ENCODE measurements at regions not wholly inside any gene's neighbourhood (a gene's known extent, or its start where the extent isn't known, plus 50 kb on each side); places are given as distances from the start of the nearest gene placed in this dataset.

- H3K9me3 Mint-ChIP-seq (ENCODE audit: unreplicated experiment): no peaks in the 10 kb centered on the region
- H3K27ac Mint-ChIP-seq (ENCODE audit: unreplicated experiment): no peak overlapping the region
- no peak overlapping the region for H3K4me3 Mint-ChIP-seq (ENCODE audit: unreplicated experiment)
- TF ChIP-seq CTCF (IDR thresholded peaks at IDR 0.05; ENCODE audit: unreplicated experiment): no peak
- H3K4me1 Mint-ChIP-seq (ENCODE audit: unreplicated experiment): peaks cover under 1% of the 10 kb centered on the region
- no peak for DNase-seq (ENCODE audit: low spot score)
- H3K36me3 Mint-ChIP-seq (ENCODE audit: low read depth, unreplicated experiment): no peaks in the 10 kb centered on the region
- no peaks in the 10 kb centered on the region for H3K27me3 Mint-ChIP-seq (ENCODE audit: unreplicated experiment)
Observed at GRCh38 chr12:116642683-116643082, 83.5 kb downstream of the MAP1LC3B2 start.

- no peak for DNase-seq (ENCODE audit: low spot score)
- no peak for TF ChIP-seq CTCF (IDR thresholded peaks at IDR 0.05; ENCODE audit: unreplicated experiment)
- Mint-ChIP-seq H3K27ac (ENCODE audit: unreplicated experiment) (no peak overlapping the region), H3K36me3 (ENCODE audit: low read depth, unreplicated experiment) (no peaks in the 10 kb centered on the region), H3K4me1 (ENCODE audit: unreplicated experiment) (no peaks in the 10 kb centered on the region), H3K27me3 (ENCODE audit: unreplicated experiment) (no peaks in the 10 kb centered on the region), H3K4me3 (ENCODE audit: unreplicated experiment) (no peak overlapping the region), H3K9me3 (ENCODE audit: unreplicated experiment) (no peaks in the 10 kb centered on the region)
Observed at GRCh38 chr12:116642106-116642505, 82.9 kb downstream of the MAP1LC3B2 start.

- TF ChIP-seq CTCF (IDR thresholded peaks at IDR 0.05; ENCODE audit: unreplicated experiment): no peak
- DNase-seq (ENCODE audit: low spot score): no peak
- Mint-ChIP-seq H3K27me3 (ENCODE audit: unreplicated experiment) (no peaks in the 10 kb centered on the region), H3K9me3 (ENCODE audit: unreplicated experiment) (no peaks in the 10 kb centered on the region), H3K4me3 (ENCODE audit: unreplicated experiment) (no peak overlapping the region), H3K36me3 (ENCODE audit: low read depth, unreplicated experiment) (no peaks in the 10 kb centered on the region), H3K4me1 (ENCODE audit: unreplicated experiment) (no peaks in the 10 kb centered on the region), H3K27ac (ENCODE audit: unreplicated experiment) (no peak overlapping the region)
Observed at GRCh38 chr12:116640281-116640680, 81.1 kb downstream of the MAP1LC3B2 start.

GRCh38 chr12:116639765-116640164 lies 80.6 kb downstream of the MAP1LC3B2 start:
- no peaks in the 10 kb centered on the region for H3K4me1 Mint-ChIP-seq (ENCODE audit: unreplicated experiment)
- TF ChIP-seq CTCF (IDR thresholded peaks at IDR 0.05; ENCODE audit: unreplicated experiment): no peak

GRCh38 chr12:116638376-116638775 lies 79.2 kb downstream of the MAP1LC3B2 start:
- Mint-ChIP-seq H3K36me3 (ENCODE audit: low read depth, unreplicated experiment) (no peaks in the 10 kb centered on the region), H3K4me1 (ENCODE audit: unreplicated experiment) (no peaks in the 10 kb centered on the region), H3K27ac (ENCODE audit: unreplicated experiment) (no peak overlapping the region), H3K27me3 (ENCODE audit: unreplicated experiment) (no peaks in the 10 kb centered on the region), H3K4me3 (ENCODE audit: unreplicated experiment) (no peak overlapping the region), H3K9me3 (ENCODE audit: unreplicated experiment) (no peaks in the 10 kb centered on the region)
- no peak for TF ChIP-seq CTCF (IDR thresholded peaks at IDR 0.05; ENCODE audit: unreplicated experiment)
- DNase-seq (ENCODE audit: low spot score): no peak

More at GRCh38 chr12:116639765-116640164, 80.6 kb downstream of the MAP1LC3B2 start:
- DNase-seq (ENCODE audit: low spot score): no peak
- Mint-ChIP-seq H3K4me3 (ENCODE audit: unreplicated experiment) (no peak overlapping the region), H3K9me3 (ENCODE audit: unreplicated experiment) (no peaks in the 10 kb centered on the region), H3K36me3 (ENCODE audit: low read depth, unreplicated experiment) (no peaks in the 10 kb centered on the region), H3K27ac (ENCODE audit: unreplicated experiment) (no peak overlapping the region), H3K27me3 (ENCODE audit: unreplicated experiment) (no peaks in the 10 kb centered on the region)
